ENCODE measurements at regions not wholly inside any gene's neighbourhood (a gene's known extent, or its start where the extent isn't known, plus 50 kb on each side); places are given as distances from the start of the nearest gene placed in this dataset.

- no peak for ATAC-seq (ENCODE audit: insufficient number of reproducible peaks, low FRiP score, low read depth)
These were observed 421.0 kb downstream of the DYNC2H1 start for GRCh38 chr11:103530257-103530656.

GRCh38 chr11:103532133-103532788, 423.0 kb downstream of the DYNC2H1 start:
- TF ChIP-seq, protein P1, sequence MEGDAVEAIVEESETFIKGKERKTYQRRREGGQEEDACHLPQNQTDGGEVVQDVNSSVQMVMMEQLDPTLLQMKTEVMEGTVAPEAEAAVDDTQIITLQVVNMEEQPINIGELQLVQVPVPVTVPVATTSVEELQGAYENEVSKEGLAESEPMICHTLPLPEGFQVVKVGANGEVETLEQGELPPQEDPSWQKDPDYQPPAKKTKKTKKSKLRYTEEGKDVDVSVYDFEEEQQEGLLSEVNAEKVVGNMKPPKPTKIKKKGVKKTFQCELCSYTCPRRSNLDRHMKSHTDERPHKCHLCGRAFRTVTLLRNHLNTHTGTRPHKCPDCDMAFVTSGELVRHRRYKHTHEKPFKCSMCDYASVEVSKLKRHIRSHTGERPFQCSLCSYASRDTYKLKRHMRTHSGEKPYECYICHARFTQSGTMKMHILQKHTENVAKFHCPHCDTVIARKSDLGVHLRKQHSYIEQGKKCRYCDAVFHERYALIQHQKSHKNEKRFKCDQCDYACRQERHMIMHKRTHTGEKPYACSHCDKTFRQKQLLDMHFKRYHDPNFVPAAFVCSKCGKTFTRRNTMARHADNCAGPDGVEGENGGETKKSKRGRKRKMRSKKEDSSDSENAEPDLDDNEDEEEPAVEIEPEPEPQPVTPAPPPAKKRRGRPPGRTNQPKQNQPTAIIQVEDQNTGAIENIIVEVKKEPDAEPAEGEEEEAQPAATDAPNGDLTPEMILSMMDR (IDR thresholded peaks at IDR 0.05), result no peak
- no peaks in the 10 kb centered on the region for H3K36me3 ChIP-seq

More at GRCh38 chr11:103530257-103530656, 421.0 kb downstream of the DYNC2H1 start:
- H3K9me3 ChIP-seq, result no peaks in the 10 kb centered on the region
- H3K4me3 ChIP-seq, result no peak overlapping the region
- H3K36me3 ChIP-seq, result no peaks in the 10 kb centered on the region
- TF ChIP-seq, protein P1 (IDR thresholded peaks at IDR 0.05), result no peak
- DNase-seq (ENCODE audit: low spot score), result no peak
- H3K4me1 ChIP-seq (ENCODE audit: control insufficient read depth in 1 of 2, low read depth in 2 of 2), result no peaks in the 10 kb centered on the region
- H3K27me3 ChIP-seq (replicated peaks; ENCODE audit: insufficient read depth), result no peaks in the 10 kb centered on the region
- no peak overlapping the region for H3K27ac ChIP-seq

GRCh38 chr11:103534191-103534590, 425.0 kb downstream of the DYNC2H1 start:
- Histone ChIP-seq H3K4me1 (ENCODE audit: control insufficient read depth in 1 of 2, low read depth in 2 of 2) (peaks cover 0 to 13% of the 10 kb centered on the region in 2 donors), H3K36me3 (no peaks in the 10 kb centered on the region), H3K4me3 (no peak overlapping the region), H3K9me3 (no peaks in the 10 kb centered on the region), H3K27me3 (replicated peaks; ENCODE audit: insufficient read depth) (no peaks in the 10 kb centered on the region), H3K27ac (no peak overlapping the region)
- ATAC-seq (ENCODE audit: insufficient number of reproducible peaks, low FRiP score, low read depth), result no peak
- DNase-seq (ENCODE audit: low spot score), result no peak
- TF ChIP-seq, protein P1 (IDR thresholded peaks at IDR 0.05), result no peak

More at GRCh38 chr11:103532133-103532788, 423.0 kb downstream of the DYNC2H1 start:
- Histone ChIP-seq H3K9me3 (no peaks in the 10 kb centered on the region), H3K4me3 (no peak overlapping the region), H3K4me1 (ENCODE audit: control insufficient read depth in 1 of 2, low read depth in 2 of 2) (peaks cover 0 to 13% of the 10 kb centered on the region in 2 donors), H3K27me3 (replicated peaks; ENCODE audit: insufficient read depth) (no peaks in the 10 kb centered on the region), H3K27ac (no peak overlapping the region)
- ATAC-seq (ENCODE audit: insufficient number of reproducible peaks, low FRiP score, low read depth) (no peak), DNase-seq (ENCODE audit: low spot score) (no peak)

DNA sequence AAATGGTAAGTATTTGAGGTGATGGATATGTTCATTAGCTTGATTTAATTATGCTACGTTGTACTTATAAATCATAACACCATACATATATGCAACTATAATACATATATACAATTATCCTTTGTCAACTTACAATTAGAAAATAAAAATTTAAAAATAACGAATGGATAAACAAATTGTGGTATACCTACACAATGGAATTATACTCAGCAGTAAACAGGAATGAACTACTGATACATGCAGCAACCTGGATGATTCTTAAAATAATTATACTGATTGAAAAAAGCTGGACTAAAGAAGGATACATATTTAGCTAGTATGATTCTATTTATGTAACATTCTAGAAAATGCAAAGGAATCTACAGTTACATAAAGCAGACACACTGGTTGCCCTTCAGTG, 425.7 kb downstream of the DYNC2H1 start:
- TF ChIP-seq, protein P1 (IDR thresholded peaks at IDR 0.05), result no peak
- no peak for DNase-seq (ENCODE audit: low spot score)
- no peak overlapping the region for H3K4me3 ChIP-seq
- H3K27ac ChIP-seq, result no peak overlapping the region
- ATAC-seq (ENCODE audit: insufficient number of reproducible peaks, low FRiP score, low read depth), result no peak
- peaks cover 0 to 13% of the 10 kb centered on the region in 2 donors for H3K4me1 ChIP-seq (ENCODE audit: control insufficient read depth in 1 of 2, low read depth in 2 of 2)
- no peaks in the 10 kb centered on the region for H3K36me3 ChIP-seq
- no peaks in the 10 kb centered on the region for H3K27me3 ChIP-seq (replicated peaks; ENCODE audit: insufficient read depth)
- no peaks in the 10 kb centered on the region for H3K9me3 ChIP-seq

DNA sequence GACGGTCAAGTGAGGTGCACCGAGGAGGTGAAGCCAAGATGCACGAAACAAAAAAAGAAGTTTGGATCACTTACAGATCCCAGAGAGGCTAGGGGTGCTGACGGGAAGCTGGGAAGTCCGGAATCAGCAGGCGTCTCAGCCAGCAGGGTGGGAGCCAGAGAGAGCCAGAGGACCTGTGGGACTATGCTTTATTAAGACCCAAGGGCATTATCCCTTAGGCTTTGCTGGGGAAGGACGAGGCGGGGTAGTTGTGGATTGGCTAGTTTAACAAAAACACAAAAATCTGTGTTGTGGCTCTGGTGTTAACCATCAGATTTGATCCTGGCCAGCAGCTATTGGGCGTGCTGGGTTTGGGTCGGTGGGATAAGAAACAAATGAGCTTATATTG, 427.1 kb downstream of the DYNC2H1 start:
- Histone ChIP-seq H3K27me3 (replicated peaks; ENCODE audit: insufficient read depth) (no peaks in the 10 kb centered on the region), H3K9me3 (no peaks in the 10 kb centered on the region), H3K4me1 (ENCODE audit: control insufficient read depth in 1 of 2, low read depth in 2 of 2) (peaks cover 0 to 13% of the 10 kb centered on the region in 2 donors), H3K36me3 (no peaks in the 10 kb centered on the region), H3K4me3 (peak overlapping the region; percentile 40), H3K27ac (no peak overlapping the region)
- DNase-seq (ENCODE audit: low spot score) (no peak), ATAC-seq (ENCODE audit: insufficient number of reproducible peaks, low FRiP score, low read depth) (no peak)
- TF ChIP-seq, protein P1 (IDR thresholded peaks at IDR 0.05), result no peak

All from thoracic aorta (tissue), 2 donors.